ENCODE measurements at regions not wholly inside any gene's neighbourhood (a gene's known extent, or its start where the extent isn't known, plus 50 kb on each side); places are given as distances from the start of the nearest gene placed in this dataset. TPM values are rescaled to one million over a fixed set of nuclear protein-coding genes. Genes with fewer than 3 reads are reported as not detected.

GRCh38 chr19:34104096-34104495 lies 68.2 kb upstream of the LSM14A start:
- DNase-seq (ENCODE audit: low spot score) (no peak), ATAC-seq (ENCODE audit: low FRiP score) (no peak)
- no peak for TF ChIP-seq CTCF (IDR thresholded peaks at IDR 0.05)

- ATAC-seq (ENCODE audit: low FRiP score) (no peak), DNase-seq (ENCODE audit: low spot score) (no peak)
- no peak for TF ChIP-seq CTCF (IDR thresholded peaks at IDR 0.05)
Observed at GRCh38 chr19:34104557-34104956, 67.7 kb upstream of the LSM14A start.

GRCh38 chr19:34109596-34109995 lies 62.7 kb upstream of the LSM14A start:
- DNase-seq (ENCODE audit: low spot score) (no peak), ATAC-seq (ENCODE audit: low FRiP score) (no peak)
- no peak for TF ChIP-seq CTCF (IDR thresholded peaks at IDR 0.05)

- DNase-seq (ENCODE audit: low spot score) (no peak), ATAC-seq (ENCODE audit: low FRiP score) (no peak)
- TF ChIP-seq CTCF (IDR thresholded peaks at IDR 0.05), result no peak
Observed at GRCh38 chr19:34118879-34119748, 53.2 kb upstream of the LSM14A start.

- TF ChIP-seq CTCF (IDR thresholded peaks at IDR 0.05), result no peak
- no peak for DNase-seq (ENCODE audit: low spot score)
- no peak for ATAC-seq (ENCODE audit: low FRiP score)
Observed at GRCh38 chr19:34120141-34120540, 52.2 kb upstream of the LSM14A start.

GRCh38 chr19:34120846-34121639 lies 51.3 kb upstream of the LSM14A start:
- no peak for ATAC-seq (ENCODE audit: low FRiP score)
- no peak for DNase-seq (ENCODE audit: low spot score)
- no peak for TF ChIP-seq CTCF (IDR thresholded peaks at IDR 0.05)

Small RNA genes in the stretch of these regions (small RNA-seq; reads per million reads assigned to genes)
- gene RN7SL150P (not detected), gene RPS4XP23 (not detected)

Data from omental fat pad (tissue), 3 donors.